WTC11 (cell line): ENCODE measurements at regions not wholly inside any gene's neighbourhood (a gene's known extent, or its start where the extent isn't known, plus 50 kb on each side); places are given as distances from the start of the nearest gene placed in this dataset.

Experiments
- ATAC-seq: fragments of 200-7000 bp; cut with Tn5 transposase; 2 replicates; pipeline ENCODE4 v1.10.0; 2021; ENCODE audit warnings: mild to moderate bottlenecking, moderate library complexity
- CTCF ChIA-PET: fragments of 300-600 bp; sonication (Branson Sonifier 250); formaldehyde crosslinking; loops from one replicate; lab custom pipeline; 2021; ENCODE audit warnings: antibody characterized with exemption; lab: Charles Lee
- POLR2A ChIA-PET: fragments of 350-600 bp; sonication (Branson Sonifier 250); formaldehyde crosslinking; loops from one replicate; lab custom pipeline; 2021; ENCODE audit warnings: antibody characterized with exemption; lab: Charles Lee
- DNase-seq: peaks from one replicate; pipeline ENCODE4 v3.0.0; 2021; ENCODE audit warnings: low spot score
- H3K27ac Mint-ChIP-seq: 2 replicates; pipeline ENCODE4 v1.8.0; 2021; ENCODE audit warnings: mixed read lengths
- H3K27me3 Mint-ChIP-seq: 2 replicates; pipeline ENCODE4 v1.8.0; 2021; ENCODE audit warnings: low read depth, mild to moderate bottlenecking, moderate library complexity, mixed read lengths
- H3K36me3 Mint-ChIP-seq: 2 replicates; pipeline ENCODE4 v1.8.0; 2021; ENCODE audit warnings: mixed read lengths
- H3K4me1 Mint-ChIP-seq: 2 replicates; pipeline ENCODE4 v1.8.0; 2022; ENCODE audit warnings: mixed read lengths
- H3K4me3 Mint-ChIP-seq: 2 replicates; pipeline ENCODE4 v1.8.0; 2021; ENCODE audit warnings: mild to moderate bottlenecking, moderate library complexity, mixed read lengths
- H3K9me3 Mint-ChIP-seq: 2 replicates; pipeline ENCODE4 v1.8.0; 2021; ENCODE audit warnings: mixed read lengths
- ATF1 ChIP-seq: sonication (generic); formaldehyde crosslinking; IDR thresholded peaks from 2 replicates; pipeline ENCODE4 v1.8.1; 2023; ENCODE audit warnings: mild to moderate bottlenecking, moderate library complexity, missing genetic modification reagents
- CREB1 ChIP-seq: sonication (generic); formaldehyde crosslinking; IDR thresholded peaks from 2 replicates; pipeline ENCODE4 v1.8.0; 2023; ENCODE audit warnings: mild to moderate bottlenecking, missing genetic modification reagents
- E2F5 ChIP-seq: sonication (generic); formaldehyde crosslinking; IDR thresholded peaks from 2 replicates; pipeline ENCODE4 v1.8.1; 2022; ENCODE audit warnings: mild to moderate bottlenecking, moderate library complexity, missing genetic modification reagents
- FOXJ3 ChIP-seq: sonication (generic); formaldehyde crosslinking; IDR thresholded peaks from 2 replicates; pipeline ENCODE4 v1.9.0; 2021; ENCODE audit warnings: missing genetic modification reagents, mild to moderate bottlenecking, borderline replicate concordance
- GABPB1 ChIP-seq: sonication (generic); formaldehyde crosslinking; IDR thresholded peaks from 2 replicates; pipeline ENCODE4 v1.8.1; 2023; ENCODE audit warnings: mild to moderate bottlenecking, missing genetic modification reagents
- MXD4 ChIP-seq: fragments of 250-450 bp; sonication (Bioruptor Pico); IDR thresholded peaks from 2 replicates; pipeline ENCODE4 v1.8.0; 2021; ENCODE audit warnings: mild to moderate bottlenecking, moderate library complexity, borderline replicate concordance
- MYBL2 ChIP-seq: sonication (generic); formaldehyde crosslinking; IDR thresholded peaks from 2 replicates; pipeline ENCODE4 v1.8.1; 2023; ENCODE audit warnings: mild to moderate bottlenecking, moderate library complexity, missing genetic modification reagents
- NFE2L1 ChIP-seq: sonication (generic); formaldehyde crosslinking; IDR thresholded peaks from 2 replicates; pipeline ENCODE4 v1.8.1; 2023; ENCODE audit warnings: missing genetic modification reagents
- SMAD3 ChIP-seq: sonication (generic); formaldehyde crosslinking; IDR thresholded peaks from 2 replicates; pipeline ENCODE4 v1.8.0; 2022; ENCODE audit warnings: missing genetic modification reagents, mild to moderate bottlenecking, borderline replicate concordance
- TCF7 ChIP-seq: sonication (generic); formaldehyde crosslinking; IDR thresholded peaks from 2 replicates; pipeline ENCODE4 v1.8.0; 2022; ENCODE audit warnings: mild to moderate bottlenecking, low read depth, missing genetic modification reagents, moderate library complexity
- TEAD1 ChIP-seq: sonication (generic); formaldehyde crosslinking; IDR thresholded peaks from 2 replicates; pipeline ENCODE4 v1.8.0; 2022; ENCODE audit warnings: mild to moderate bottlenecking, missing genetic modification reagents
- USF1 ChIP-seq: sonication (generic); formaldehyde crosslinking; IDR thresholded peaks from 2 replicates; pipeline ENCODE4 v1.8.0; 2022; ENCODE audit warnings: mild to moderate bottlenecking, missing genetic modification reagents
- ZBTB21 ChIP-seq: sonication (generic); formaldehyde crosslinking; IDR thresholded peaks from 2 replicates; pipeline ENCODE4 v1.8.1; 2023; ENCODE audit warnings: mild to moderate bottlenecking, missing genetic modification reagents, borderline replicate concordance
- ZNF121 ChIP-seq: sonication (generic); formaldehyde crosslinking; IDR thresholded peaks from 2 replicates; pipeline ENCODE4 v1.8.0; 2023; ENCODE audit warnings: missing genetic modification reagents
- ZNF138 ChIP-seq: sonication (generic); formaldehyde crosslinking; conservative IDR thresholded peaks from 2 replicates; pipeline ENCODE4 v1.8.1; 2022; ENCODE audit warnings: mild to moderate bottlenecking, moderate library complexity, missing genetic modification reagents
- ZNF396 ChIP-seq: fragments of 250-450 bp; sonication (Bioruptor Pico); IDR thresholded peaks from 2 replicates; pipeline ENCODE4 v1.8.0; 2021; ENCODE audit warnings: mild to moderate bottlenecking, moderate library complexity, borderline replicate concordance
- TF ChIP-seq, protein P1 (sequence below): fragments of 250-450 bp; sonication (Bioruptor Pico); IDR thresholded peaks from 2 replicates; pipeline ENCODE4 v2.1.2; 2022; ENCODE audit warnings: mild to moderate bottlenecking, moderate library complexity

- Mint-ChIP-seq H3K4me1 (no peaks in the 10 kb centered on the region), H3K27me3 (peaks cover 44% of the 10 kb centered on the region), H3K4me3 (no peak overlapping the region), H3K9me3 (peaks cover 2% of the 10 kb centered on the region; the same call in 1 of the 2 replicates), H3K36me3 (no peaks in the 10 kb centered on the region), H3K27ac (no peak overlapping the region)
- CTCF ChIA-PET, result no interaction called here
- POLR2A ChIA-PET, result no interaction called here
- ATAC-seq (no peak), DNase-seq (no peak)
- TF ChIP-seq ZBTB21 (CRISPR knock-in tag) (no peak), NFE2L1 (no peak), CREB1 (CRISPR knock-in tag) (no peak), USF1 (CRISPR knock-in tag) (no peak), ATF1 (CRISPR knock-in tag) (no peak), SMAD3 (CRISPR knock-in tag) (no peak)
- TF ChIP-seq, all 79 proteins: peak for 0
Measured at GRCh38 chr7:32200646-32201045, 130.4 kb upstream of the PDE1C start.

DNA sequence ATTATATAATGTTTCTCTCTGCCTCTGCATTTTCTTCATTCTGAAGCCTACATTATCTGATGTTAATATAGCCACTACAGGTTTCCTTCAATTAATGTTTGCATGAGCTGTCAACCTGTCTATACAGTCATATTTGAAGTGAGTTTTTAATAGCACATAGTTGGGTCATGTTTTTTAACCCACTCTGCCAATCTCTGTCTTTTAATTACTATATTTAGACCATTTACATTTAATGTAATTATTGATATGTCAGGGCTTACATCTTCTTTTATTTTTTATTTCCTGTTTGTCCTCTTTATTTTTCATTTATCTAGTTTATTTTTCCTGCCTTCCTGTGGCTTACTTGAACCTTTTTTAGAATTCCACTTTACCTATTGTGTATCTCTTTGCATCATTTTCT lies 124.3 kb upstream of the PDE1C start:
- ATAC-seq, result no peak
- Mint-ChIP-seq H3K4me1 (no peaks in the 10 kb centered on the region), H3K27me3 (peaks cover 33% of the 10 kb centered on the region), H3K27ac (no peak overlapping the region), H3K9me3 (peaks cover 21% of the 10 kb centered on the region), H3K36me3 (peaks cover 10% of the 10 kb centered on the region), H3K4me3 (no peak overlapping the region)
- CTCF ChIA-PET, result no interaction called here
- TF ChIP-seq, protein P1, sequence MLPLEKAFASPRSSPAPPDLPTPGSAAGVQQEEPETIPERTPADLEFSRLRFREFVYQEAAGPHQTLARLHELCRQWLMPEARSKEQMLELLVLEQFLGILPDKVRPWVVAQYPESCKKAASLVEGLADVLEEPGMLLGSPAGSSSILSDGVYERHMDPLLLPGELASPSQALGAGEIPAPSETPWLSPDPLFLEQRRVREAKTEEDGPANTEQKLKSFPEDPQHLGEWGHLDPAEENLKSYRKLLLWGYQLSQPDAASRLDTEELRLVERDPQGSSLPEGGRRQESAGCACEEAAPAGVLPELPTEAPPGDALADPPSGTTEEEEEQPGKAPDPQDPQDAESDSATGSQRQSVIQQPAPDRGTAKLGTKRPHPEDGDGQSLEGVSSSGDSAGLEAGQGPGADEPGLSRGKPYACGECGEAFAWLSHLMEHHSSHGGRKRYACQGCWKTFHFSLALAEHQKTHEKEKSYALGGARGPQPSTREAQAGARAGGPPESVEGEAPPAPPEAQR (CRISPR knock-in tag), result no peak
- TF ChIP-seq MYBL2 (no peak), CREB1 (CRISPR knock-in tag) (no peak), MXD4 (no peak), E2F5 (no peak), ZNF121 (no peak), USF1 (CRISPR knock-in tag) (no peak), FOXJ3 (CRISPR knock-in tag) (no peak), GABPB1 (CRISPR knock-in tag) (no peak), ZNF396 (CRISPR knock-in tag) (no peak), TCF7 (CRISPR knock-in tag) (no peak)
- no peak for DNase-seq
- POLR2A ChIA-PET, result no interaction called here

DNA sequence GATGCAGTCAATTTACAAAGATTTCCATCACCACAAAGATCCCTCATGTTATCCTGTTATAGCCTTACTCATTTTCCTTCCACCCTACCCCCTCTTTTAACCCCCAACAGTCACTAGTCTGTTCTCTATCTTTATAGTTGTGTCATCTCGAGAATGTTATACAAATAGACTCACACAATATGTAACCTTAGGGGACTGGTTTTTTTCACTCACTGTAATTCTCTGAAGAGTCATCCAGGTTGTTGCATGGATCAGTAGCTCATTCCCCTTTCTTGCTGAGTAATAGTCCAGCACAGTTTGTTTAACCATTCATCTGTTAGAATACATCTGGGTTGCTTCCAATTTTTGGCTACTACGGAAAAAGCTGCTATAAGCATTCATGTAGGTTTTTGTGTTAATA lies 121.1 kb upstream of the PDE1C start:
- Mint-ChIP-seq H3K27ac (no peak overlapping the region), H3K4me3 (no peak overlapping the region), H3K36me3 (peaks cover 10% of the 10 kb centered on the region), H3K9me3 (peaks cover 21% of the 10 kb centered on the region), H3K4me1 (no peaks in the 10 kb centered on the region), H3K27me3 (peaks cover 24% of the 10 kb centered on the region)
- ChIA-PET POLR2A (no interaction called here), CTCF (no interaction called here)
- no peak for DNase-seq
- no peak for TF ChIP-seq USF1 (CRISPR knock-in tag)
- no peak for TF ChIP-seq TEAD1
- no peak for TF ChIP-seq E2F5
- TF ChIP-seq ZNF138 (CRISPR knock-in tag), result no peak
- no peak for ATAC-seq
